HepG2 (cell line): ENCODE measurements at regions not wholly inside any gene's neighbourhood (a gene's known extent, or its start where the extent isn't known, plus 50 kb on each side); places are given as distances from the start of the nearest gene placed in this dataset.

Experiments
- ATAC-seq: fragments of 200-7000 bp; cut with Tn5 transposase; 3 replicates; pipeline ENCODE4 v1.9.1; 2020; ENCODE audit warnings: mild to moderate bottlenecking, moderate library complexity
- BruUV-seq: library from RNA; stranded (reverse); fragments of 400-500 nt; replicated peaks from 2 replicates; lab custom pipeline; 2021; lab: Mats Ljungman, UMichigan
- CTCF ChIA-PET: fragments of 300-600 bp; formaldehyde crosslinking; extraction: SDS; loops from one replicate; lab custom pipeline; 2021; ENCODE audit warnings: low total read pairs, inconsistent platforms, low intra/inter-chr PET ratio; lab: Yijun Ruan, JAX
- POLR2A ChIA-PET: fragments of 350-600 bp; sonication (Branson Sonifier 250); formaldehyde crosslinking; loops from one replicate; lab custom pipeline; 2020; ENCODE audit warnings: antibody characterized with exemption, inconsistent platforms; lab: Yijun Ruan, JAX
- DNase-seq: peaks from one replicate; pipeline ENCODE4 v3.0.0-alpha.2; 2015; ENCODE audit warnings: low spot score
- FAIRE-seq: peaks from 3 replicates; lab custom pipeline; 2011; peaks lifted over from hg19 to GRCh38; lab: Jason Lieb, UNC
- H2AFZ ChIP-seq: one replicate; pipeline ENCODE4 v1.6.1; 2011; ENCODE audit warnings: low read length, inconsistent platforms
- H3K27ac ChIP-seq: fragments of 300-600 bp; 3 replicates; pipeline ENCODE4 v1.8.0; 2011; ENCODE audit warnings: mixed run types, mild to moderate bottlenecking, mixed read lengths, low read length, inconsistent platforms; ENCODE audit not compliant: insufficient read depth; ENCODE audit errors: extremely low read length
- H3K27me3 ChIP-seq, 2 experiments: fragments of 200-600 bp in 1 of 2; 2 replicates in 1 of 2; 3 replicates in 1 of 2; pipeline versions ENCODE4 v1.6.0 to v1.8.0; 2011; ENCODE audit warnings: low read length in 2 of 2, mild to moderate bottlenecking in 2 of 2, moderate library complexity in 2 of 2, inconsistent platforms in 1 of 2; ENCODE audit not compliant: insufficient read depth in 2 of 2, control insufficient read depth in 1 of 2
- H3K36me3 ChIP-seq, 2 experiments: fragments of 200-600 bp in 1 of 2; replicated peaks in 1 of 2; 2 replicates in 1 of 2; 3 replicates in 1 of 2; pipeline versions ENCODE4 v1.5.1 to v1.8.0; 2011; ENCODE audit warnings: low read length in 2 of 2, inconsistent platforms in 1 of 2; ENCODE audit not compliant: insufficient read depth in 2 of 2, control insufficient read depth in 1 of 2
- H3K4me1 ChIP-seq: 2 replicates; pipeline ENCODE4 v1.5.1; 2012; ENCODE audit warnings: low read length, inconsistent platforms; ENCODE audit not compliant: insufficient read depth
- H3K4me2 ChIP-seq: 2 replicates; pipeline ENCODE4 v1.6.0; 2011; ENCODE audit warnings: low read depth, low read length, inconsistent platforms
- H3K4me3 ChIP-seq, 3 experiments: fragments of 200-600 bp in 1 of 3; sonication (generic), shearing (Covaris generic) in 1 of 3; replicated peaks in 1 of 3; 2 replicates each; pipeline ENCODE4 v1.5.1; 2011 to 2016; ENCODE audit warnings: low read length in 3 of 3, inconsistent platforms in 2 of 3, low read depth in 2 of 3, mild to moderate bottlenecking in 2 of 3, control low read depth in 1 of 3, mixed read lengths in 1 of 3; ENCODE audit not compliant: insufficient read depth in 1 of 3
- H3K79me2 ChIP-seq: one replicate; pipeline ENCODE4 v1.6.1; 2011; ENCODE audit warnings: low read length, inconsistent platforms; ENCODE audit not compliant: insufficient read depth
- H3K9ac ChIP-seq: 2 replicates; pipeline ENCODE4 v1.6.0; 2011; ENCODE audit warnings: mild to moderate bottlenecking, low read depth, low read length, inconsistent platforms; ENCODE audit not compliant: insufficient read depth
- H3K9me3 ChIP-seq: 2 replicates; pipeline ENCODE4 v1.5.1; 2012; ENCODE audit warnings: mild to moderate bottlenecking, low read length
- H4K20me1 ChIP-seq: 2 replicates; pipeline ENCODE4 v1.6.0; 2011; ENCODE audit warnings: inconsistent platforms, mild to moderate bottlenecking, low read length, moderate library complexity; ENCODE audit not compliant: insufficient read depth
- CEBPB ChIP-seq: IDR thresholded peaks from 2 replicates; pipeline ENCODE4 v1.6.1; 2011; ENCODE audit warnings: low read depth, low read length, improper control_type of control experiment, borderline replicate concordance
- DPF2 ChIP-seq: sonication (generic); formaldehyde crosslinking; IDR thresholded peaks from 2 replicates; pipeline ENCODE4 v1.4.0; 2020; ENCODE audit warnings: mild to moderate bottlenecking, low read depth, missing genetic modification reagents, borderline replicate concordance
- DR1 ChIP-seq: sonication (generic); formaldehyde crosslinking; IDR thresholded peaks from 2 replicates; pipeline ENCODE4 v1.8.0; 2021; ENCODE audit warnings: mild to moderate bottlenecking, missing genetic modification reagents, inconsistent platforms
- FOSL1 ChIP-seq: sonication (generic); formaldehyde crosslinking; IDR thresholded peaks from 2 replicates; pipeline ENCODE4 v1.9.0; 2021; ENCODE audit warnings: missing genetic modification reagents, borderline replicate concordance
- IKZF4 ChIP-seq: sonication (generic); formaldehyde crosslinking; IDR thresholded peaks from 2 replicates; pipeline ENCODE4 v1.5.1; 2020; ENCODE audit warnings: borderline replicate concordance, mild to moderate bottlenecking, low read depth, missing genetic modification reagents; ENCODE audit errors: not compliant biosample characterization
- KMT2B ChIP-seq: IDR thresholded peaks from 2 replicates; pipeline ENCODE4 v1.6.1; 2016; ENCODE audit warnings: missing genetic modification reagents, missing compliant biosample characterization
- MLXIP ChIP-seq: sonication (generic); formaldehyde crosslinking; IDR thresholded peaks from 2 replicates; pipeline ENCODE4 v1.9.0; 2021; ENCODE audit warnings: missing genetic modification reagents, borderline replicate concordance
- NBN ChIP-seq: fragments of 450-650 bp; conservative IDR thresholded peaks from 2 replicates; pipeline ENCODE4 v1.6.1; 2017
- SP1 ChIP-seq, 2 experiments: fragments of 450-650 bp in 1 of 2; sonication (generic) in 1 of 2; formaldehyde crosslinking in 1 of 2; IDR thresholded peaks; 2 replicates each; pipeline versions ENCODE4 v1.4.0 to v1.6.1; 2016 to 2020; ENCODE audit warnings: missing genetic modification reagents in 1 of 2
- SRSF4 ChIP-seq: fragments of 200-400 bp; formaldehyde crosslinking; IDR thresholded peaks from one replicate; pipeline ENCODE4 v1.6.1; 2018; ENCODE audit warnings: mild to moderate bottlenecking, low read depth, low read length, moderate library complexity; ENCODE audit not compliant: poor library complexity, severe bottlenecking
- ZNF225 ChIP-seq: sonication (generic); formaldehyde crosslinking; IDR thresholded peaks from 2 replicates; pipeline ENCODE4 v1.4.0; 2020; ENCODE audit warnings: mild to moderate bottlenecking, missing genetic modification reagents
- ZNF354B ChIP-seq: sonication (generic); formaldehyde crosslinking; IDR thresholded peaks from 2 replicates; pipeline ENCODE4 v1.8.0; 2022; ENCODE audit warnings: mild to moderate bottlenecking, missing genetic modification reagents
- ZNF720 ChIP-seq: sonication (generic); formaldehyde crosslinking; IDR thresholded peaks from 2 replicates; pipeline ENCODE4 v1.4.0; 2020; ENCODE audit warnings: missing genetic modification reagents
- ZNF749 ChIP-seq: sonication (generic); formaldehyde crosslinking; IDR thresholded peaks from 2 replicates; pipeline ENCODE4 v1.8.0; 2022; ENCODE audit warnings: mild to moderate bottlenecking, missing genetic modification reagents, moderate library complexity, borderline replicate concordance
- ZNF790 ChIP-seq: sonication (generic); formaldehyde crosslinking; IDR thresholded peaks from 2 replicates; pipeline ENCODE4 v1.8.0; 2022; ENCODE audit warnings: missing genetic modification reagents, mild to moderate bottlenecking, borderline replicate concordance
- whole genome bisulfite sequencing: methylation state at CpG from one replicate; pipeline ENCODE4 v1.1.6; 2017; ENCODE audit warnings: low lambda C conversion rate; 5-methylcytosine and 5-hydroxymethylcytosine counted together
- in situ Hi-C: cut with HindIII; loops from 2 replicates; pipeline ENCODE4 v1.10.0; 2017; ENCODE audit warnings: low pct_unique_long_range_greater_than_20kb; ENCODE audit not compliant: extremely low pct_ligation_motif_present
- intact Hi-C: fragments of 100-400 bp; cut with micrococcal nuclease; formaldehyde crosslinking; loops from one replicate; pipeline ENCODE4 v1.10.0; 2022; ENCODE audit not compliant: unreplicated experiment

GRCh38 chr1:60813071-60813470, 269.3 kb upstream of the NFIA start:
- no peak for ATAC-seq
- no peak for TF ChIP-seq ZNF790 (CRISPR knock-in tag)
- TF ChIP-seq SP1 (IDR thresholded peaks at IDR 0.05), result no peak
- TF ChIP-seq SP1 (CRISPR knock-in tag; IDR thresholded peaks at IDR 0.05), result no peak
- TF ChIP-seq KMT2B (CRISPR knock-in tag), result no peak
- no peak for TF ChIP-seq CEBPB
- no peak for TF ChIP-seq DPF2
- TF ChIP-seq ZNF749 (CRISPR knock-in tag), result no peak
- TF ChIP-seq MLXIP (CRISPR knock-in tag), result no peak
- no peak for TF ChIP-seq ZNF354B
- no peak for TF ChIP-seq NBN
- no peak for TF ChIP-seq ZNF720 (CRISPR knock-in tag)
- TF ChIP-seq SRSF4, result no peak
- TF ChIP-seq FOSL1, result no peak
- TF ChIP-seq ZNF225, result no peak
- no peak for TF ChIP-seq IKZF4 (CRISPR knock-in tag)
- TF ChIP-seq DR1 (CRISPR knock-in tag), result no peak
- BruUV-seq, result no TSS peak
- ChIA-PET POLR2A (no interaction called here), CTCF (no interaction called here)
- FAIRE-seq, result no peak
- Histone ChIP-seq H3K79me2 (no peaks in the 10 kb centered on the region), H3K9me3 (no peaks in the 10 kb centered on the region), H2AFZ (no peak overlapping the region), H3K4me2 (no peak overlapping the region), H3K4me3 (no peak overlapping the region), H3K36me3 (no peaks in the 10 kb centered on the region), H3K9ac (no peak overlapping the region), H4K20me1 (no peaks in the 10 kb centered on the region), H3K27me3 (no peaks in the 10 kb centered on the region), H3K4me1 (no peaks in the 10 kb centered on the region), H3K27ac (no peak overlapping the region)
- intact Hi-C loops, result no loop called here
- DNase-seq, result no peak
- WGBS, result 0% methylated on average over 3 of the region's 3 CpGs
- in situ Hi-C loops, result no loop called here
